ENCODE measurements at regions not wholly inside any gene's neighbourhood (a gene's known extent, or its start where the extent isn't known, plus 50 kb on each side); places are given as distances from the start of the nearest gene placed in this dataset.

GRCh38 chr2:192357217-192357616 lies 162.5 kb upstream of the TMEFF2 start:
- TF ChIP-seq POLR2A (IDR thresholded peaks at IDR 0.05) (no peak), CTCF (IDR thresholded peaks at IDR 0.05 in 8 of 11, conservative IDR thresholded peaks at IDR 0.05 in 3 of 11) (no peak), POLR2AphosphoS5 (IDR thresholded peaks at IDR 0.05) (no peak)

Measured in spleen (tissue), 7 donors.